Dermis blood vessel endothelial cell (primary cell): ENCODE measurements at regions not wholly inside any gene's neighbourhood (a gene's known extent, or its start where the extent isn't known, plus 50 kb on each side); places are given as distances from the start of the nearest gene placed in this dataset.

ENCODE experiments used
- DNase-seq: peaks from one replicate; pipeline ENCODE4 v3.0.0; 2010

- no peak for DNase-seq
Measured at GRCh38 chr1:55380355-55380970, 165.3 kb upstream of the USP24 start.

DNA sequence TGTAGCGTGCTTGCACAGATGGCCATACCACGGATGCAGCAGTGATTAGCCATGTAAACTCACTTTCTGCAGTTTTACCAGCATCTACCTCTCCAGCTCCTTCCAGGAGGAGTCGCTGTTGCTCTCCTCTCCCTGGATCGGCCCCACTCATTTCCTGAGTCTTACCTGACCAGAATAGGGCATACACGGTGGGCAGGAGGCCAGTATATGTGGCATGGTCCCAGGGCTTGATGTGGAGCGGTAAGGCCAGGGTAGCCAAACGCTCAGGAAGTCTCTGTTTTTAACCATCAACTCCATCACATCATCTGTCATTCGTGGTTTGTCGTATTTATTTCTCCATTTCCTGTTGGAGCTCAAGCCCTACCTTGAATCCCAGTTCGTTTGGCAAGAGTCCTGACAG lies 163.4 kb upstream of the USP24 start:
- DNase-seq = peak; percentile 65

DNA sequence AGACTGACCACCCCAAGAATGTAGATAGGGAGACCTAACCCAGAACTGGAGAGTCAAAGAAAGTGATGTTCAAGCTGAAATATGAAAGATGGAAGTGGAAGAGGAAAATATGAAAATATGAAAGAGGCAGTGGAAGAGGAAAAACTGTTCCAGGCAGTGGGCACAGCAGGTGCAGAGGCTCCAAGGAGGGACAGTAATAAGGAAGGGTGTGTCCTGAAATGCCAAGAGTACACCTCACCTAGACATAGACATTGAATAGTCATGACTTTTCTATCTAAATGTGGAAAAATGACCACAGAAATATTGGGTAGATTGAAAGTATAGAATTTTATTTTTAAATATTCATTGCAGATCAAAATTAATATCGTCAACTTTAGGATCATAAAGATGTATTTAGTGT lies 161.7 kb upstream of the USP24 start:
- no peak for DNase-seq

DNA sequence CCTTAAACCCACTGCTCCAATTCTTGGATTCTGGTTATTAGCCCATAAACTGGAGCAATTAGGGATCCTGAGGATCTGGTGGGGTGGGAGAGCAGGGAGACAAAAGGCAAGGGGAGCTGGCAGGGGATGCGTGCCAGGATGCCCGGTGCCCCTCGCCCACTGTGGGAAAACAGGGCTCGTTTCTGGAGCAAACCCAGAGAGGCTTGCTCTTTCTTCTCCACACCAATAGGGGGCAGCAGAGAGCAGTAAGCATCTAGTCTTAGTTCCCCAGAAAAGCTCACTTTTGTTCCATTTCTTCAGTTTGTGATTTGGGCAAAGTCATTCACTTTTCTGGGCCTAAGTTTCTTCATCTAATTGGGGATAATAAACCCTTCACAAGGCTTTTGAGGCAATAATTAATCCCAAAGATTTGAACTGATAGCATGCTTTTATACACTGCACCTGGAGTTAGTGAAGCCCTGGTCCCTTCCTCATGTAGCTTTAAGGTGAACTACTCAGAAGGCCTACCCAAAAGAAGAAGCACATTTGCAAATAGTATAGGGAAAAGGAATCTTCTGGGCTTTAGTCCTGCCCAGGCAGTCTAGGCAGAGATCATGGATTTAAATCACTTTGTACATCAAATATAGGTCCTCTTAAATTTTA lies 160.6 kb upstream of the USP24 start:
- DNase-seq = peak; percentile 76

- DNase-seq = no peak
Measured at GRCh38 chr1:55374801-55375616, 159.8 kb upstream of the USP24 start.

GRCh38 chr1:55374216-55374615 lies 159.1 kb upstream of the USP24 start:
- no peak for DNase-seq

DNA sequence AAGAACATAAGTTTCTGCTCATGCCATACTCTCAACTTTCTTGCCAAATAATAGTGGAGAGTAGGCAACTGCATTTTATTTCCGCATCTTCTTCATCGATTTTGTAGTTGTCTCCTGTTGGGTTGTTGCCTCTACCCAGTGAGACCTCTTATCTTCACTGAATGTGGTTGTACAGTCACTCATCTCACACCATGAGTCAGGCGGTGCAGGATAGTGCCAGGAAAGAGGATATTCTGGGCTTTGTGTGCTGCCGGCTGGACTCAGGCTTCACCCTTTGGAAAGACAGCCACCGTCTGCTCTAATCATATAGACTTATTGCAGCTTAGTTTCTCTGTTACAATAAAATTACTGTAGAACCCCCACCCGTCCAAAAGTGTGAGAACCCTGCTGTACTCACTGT lies 154.3 kb upstream of the USP24 start:
- no peak for DNase-seq

DNA sequence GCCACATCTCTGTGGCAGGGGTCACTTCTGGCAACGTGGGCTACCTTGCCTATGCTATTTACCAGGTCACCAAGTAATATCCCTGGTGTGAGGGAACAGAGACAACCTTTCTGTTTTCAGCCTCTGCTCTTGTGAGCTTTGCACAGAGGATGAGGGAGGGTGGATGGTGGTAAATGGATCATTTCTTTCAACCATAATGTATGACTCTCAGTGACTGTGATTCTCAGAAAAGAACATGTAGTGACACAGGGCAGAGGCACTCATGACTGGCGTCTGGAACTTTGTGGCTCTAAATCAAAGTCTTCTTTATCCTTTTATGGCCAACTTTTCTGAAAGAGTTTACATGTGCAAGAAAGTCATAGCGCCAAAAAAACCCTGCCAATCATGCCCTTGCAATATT lies 153.5 kb upstream of the USP24 start:
- no peak for DNase-seq

GRCh38 chr1:55367273-55367672 lies 152.1 kb upstream of the USP24 start:
- DNase-seq = no peak

DNA sequence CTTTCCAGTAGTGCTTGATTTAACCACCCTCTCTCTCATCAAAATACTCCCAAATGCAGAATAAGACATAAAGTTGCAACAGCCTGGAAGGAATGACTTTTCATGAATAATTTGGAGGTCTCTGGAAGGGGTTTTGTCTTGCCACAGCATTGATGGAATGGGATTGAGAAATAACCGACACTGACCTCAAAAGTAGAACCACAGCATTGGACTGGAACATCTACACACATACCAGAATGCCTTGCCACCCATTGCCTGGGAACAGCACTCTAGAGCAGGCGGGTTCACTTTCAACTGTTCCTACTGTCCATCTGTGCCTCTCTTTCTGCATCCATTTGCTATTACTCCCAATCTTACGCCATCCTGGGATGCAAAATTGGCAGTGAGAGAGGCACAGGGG lies 149.1 kb upstream of the USP24 start:
- DNase-seq = no peak

- peak; percentile 50 for DNase-seq
Measured at GRCh38 chr1:55363268-55363667, 148.1 kb upstream of the USP24 start.

GRCh38 chr1:55362558-55362957 lies 147.4 kb upstream of the USP24 start:
- DNase-seq = peak; percentile 63

- DNase-seq = no peak
Measured at GRCh38 chr1:55359611-55360010, 144.4 kb upstream of the USP24 start.

GRCh38 chr1:55358581-55358980 lies 143.4 kb upstream of the USP24 start:
- DNase-seq = no peak

- DNase-seq = no peak
Measured at GRCh38 chr1:55355549-55355948, 140.4 kb upstream of the USP24 start.

DNA sequence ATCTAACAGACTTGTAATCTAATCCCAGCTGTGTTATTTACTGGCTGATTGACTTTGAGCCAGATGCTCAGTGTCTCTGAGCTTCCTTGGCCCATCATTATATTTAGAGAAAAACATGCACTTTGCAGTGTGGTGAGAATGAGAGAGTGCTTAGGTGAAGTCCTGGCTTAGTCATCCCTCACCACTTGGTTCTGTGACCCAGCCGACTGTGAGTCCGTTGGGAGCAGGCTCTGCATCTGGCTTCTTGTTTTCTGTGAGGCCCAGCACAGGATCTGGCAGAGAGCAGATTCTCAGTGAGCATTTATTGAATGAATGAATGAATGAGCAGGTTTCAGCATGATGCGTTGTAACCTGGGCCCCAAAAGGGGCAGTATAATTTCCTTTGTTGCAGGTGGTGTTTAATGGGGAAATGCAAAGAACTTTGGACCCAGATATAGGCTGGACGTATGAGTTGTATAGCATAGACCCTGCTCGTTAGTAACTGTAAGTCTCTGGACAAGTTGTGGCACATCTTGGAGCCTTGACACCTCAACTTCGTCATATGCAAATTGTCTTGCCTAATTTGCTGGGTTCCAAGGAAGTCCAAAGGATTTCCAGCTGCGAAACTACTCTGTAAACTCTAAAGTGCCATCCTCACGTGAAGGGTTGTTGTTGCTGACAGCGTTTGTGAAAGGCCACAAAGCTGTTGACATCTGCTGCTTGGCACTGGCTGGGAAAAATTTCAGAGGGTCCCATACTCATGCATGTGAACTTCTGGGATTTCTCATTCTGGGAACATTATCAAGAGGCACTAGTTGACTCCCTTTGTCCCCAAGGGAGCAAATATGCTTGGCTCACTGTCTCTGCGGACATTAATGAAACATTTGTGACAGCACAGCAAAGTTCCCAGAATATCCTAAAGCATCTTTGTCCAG lies 138.8 kb upstream of the USP24 start:
- DNase-seq = no peak

DNA sequence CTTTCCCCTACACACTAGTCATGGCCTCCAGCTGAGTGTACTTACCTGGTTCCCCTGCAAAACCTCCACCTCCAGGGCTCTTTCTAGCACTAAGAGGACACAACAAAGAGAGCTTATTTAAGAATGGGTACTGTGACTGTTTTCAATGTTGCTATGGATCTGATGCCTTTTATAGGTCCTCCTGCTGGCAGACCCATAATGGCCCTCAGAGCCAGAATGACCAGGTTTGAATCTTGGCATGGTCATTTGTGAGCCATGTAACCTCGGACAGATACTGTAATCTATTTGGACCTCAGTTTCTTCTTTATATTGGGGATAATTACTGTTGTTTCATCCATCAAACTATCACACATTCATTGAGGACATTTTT lies 137.6 kb upstream of the USP24 start:
- DNase-seq = no peak

DNA sequence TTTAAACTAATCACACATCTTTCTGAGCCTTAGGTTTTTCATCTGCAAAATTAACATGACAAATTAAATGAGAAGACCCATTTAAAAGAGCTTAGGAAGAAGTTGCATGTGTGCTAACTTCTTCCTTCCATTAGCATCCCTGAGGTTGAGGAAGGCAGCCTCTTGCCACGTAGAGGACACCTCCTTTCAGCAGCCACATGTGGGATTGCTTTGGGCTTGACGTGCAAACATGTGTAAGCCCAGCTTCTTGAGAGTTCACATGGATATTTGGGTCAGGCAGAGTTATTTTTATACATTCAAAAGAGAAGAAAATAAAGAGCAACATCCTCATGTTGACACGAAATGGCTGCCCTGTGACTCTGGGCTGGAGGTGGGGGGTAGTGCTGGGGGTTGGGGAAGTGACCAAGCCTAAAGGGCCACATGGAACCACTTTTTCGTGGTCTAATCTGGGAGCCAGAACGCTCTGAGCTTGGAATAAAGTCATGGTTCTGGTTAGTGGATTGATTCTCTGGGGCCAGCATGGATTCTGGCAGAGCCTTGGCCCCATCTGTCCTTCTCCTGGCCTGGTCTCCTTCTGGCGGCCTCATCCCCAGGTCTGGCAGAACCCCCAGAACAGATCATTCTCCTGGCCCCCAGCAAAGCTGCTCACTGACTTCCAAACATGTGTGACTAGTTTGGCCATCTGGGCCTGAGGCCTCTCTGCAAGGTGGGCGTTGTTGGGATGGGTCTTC lies 137.1 kb upstream of the USP24 start:
- no peak for DNase-seq

- no peak for DNase-seq
Measured at GRCh38 chr1:55348356-55348755, 133.2 kb upstream of the USP24 start.

DNA sequence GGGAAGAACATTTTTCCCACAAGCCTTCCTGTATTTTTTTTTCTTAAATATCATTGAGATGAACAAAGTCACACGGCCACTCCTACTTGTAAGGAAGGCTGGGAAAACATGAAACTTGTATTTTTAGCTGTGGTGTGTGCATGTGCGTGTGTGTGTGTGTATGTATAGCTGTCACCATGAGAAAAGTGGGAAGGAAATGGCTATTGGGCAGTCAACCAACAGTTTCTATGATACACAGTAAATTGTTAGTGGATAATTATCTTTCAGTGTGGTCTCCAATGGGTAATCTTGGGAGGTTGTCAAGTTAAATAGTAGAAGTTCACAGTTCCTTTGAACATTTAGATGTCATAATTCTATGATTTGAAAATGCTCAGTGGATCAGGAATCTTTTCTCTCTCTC lies 132.7 kb upstream of the USP24 start:
- DNase-seq = peak; percentile 18

- no peak for DNase-seq
Measured at GRCh38 chr1:55347041-55347440, 131.9 kb upstream of the USP24 start.

DNA sequence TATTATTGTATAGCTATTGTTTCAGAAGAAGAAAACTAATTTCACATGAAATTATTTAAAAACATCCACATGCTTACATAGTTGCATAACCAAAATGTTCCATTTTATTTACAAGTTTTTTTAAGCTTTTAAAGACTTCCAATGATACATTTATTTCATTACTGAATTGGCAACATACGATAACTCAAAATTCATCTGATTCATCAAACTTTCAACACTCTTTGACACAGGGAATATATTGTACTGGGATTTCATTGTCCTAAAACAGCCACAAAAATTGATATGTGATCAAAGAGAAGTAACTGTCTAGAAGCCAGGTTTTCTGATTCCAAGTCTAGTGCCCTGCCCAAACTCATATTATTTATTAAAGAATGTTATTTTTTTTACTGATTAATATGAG lies 131.4 kb upstream of the USP24 start:
- DNase-seq = no peak
